CD14-positive monocyte (primary cell): ENCODE measurements at regions not wholly inside any gene's neighbourhood (a gene's known extent, or its start where the extent isn't known, plus 50 kb on each side); places are given as distances from the start of the nearest gene placed in this dataset.

Experiments
- DNase-seq, 3 donors: peaks; one replicate each; pipeline ENCODE4 v3.0.0-alpha.2; 2011 to 2022
- H2AFZ ChIP-seq: 2 replicates; pipeline ENCODE4 v1.6.0; 2012; ENCODE audit warnings: mild to moderate bottlenecking, low read depth, low read length, inconsistent platforms; ENCODE audit not compliant: insufficient read depth, poor library complexity, severe bottlenecking
- H3K27ac ChIP-seq, 2 donors: 1 replicate in 1 of 2; 2 replicates in 1 of 2; pipeline ENCODE4 v1.5.1; 2012 to 2013; ENCODE audit warnings: low read length in 2 of 2, control low read depth in 1 of 2, inconsistent platforms in 1 of 2, low read depth in 1 of 2, mild to moderate bottlenecking in 1 of 2
- H3K27me3 ChIP-seq, 2 donors: one replicate each; pipeline versions ENCODE4 v1.6.0 to v1.6.1; 2011 to 2013; ENCODE audit warnings: low read length in 2 of 2; ENCODE audit not compliant: control insufficient read depth in 2 of 2, insufficient read depth in 2 of 2
- H3K36me3 ChIP-seq, 2 donors: replicated peaks in 1 of 2; 1 replicate in 1 of 2; 2 replicates in 1 of 2; pipeline versions ENCODE4 v1.5.1 to v1.6.1; 2012 to 2013; ENCODE audit warnings: low read length in 2 of 2, control low read depth in 1 of 2, inconsistent platforms in 1 of 2, mild to moderate bottlenecking in 1 of 2; ENCODE audit not compliant: insufficient read depth in 2 of 2, control insufficient read depth in 1 of 2
- H3K4me1 ChIP-seq, 2 donors: 1 replicate in 1 of 2; 2 replicates in 1 of 2; pipeline versions ENCODE4 v1.5.1 to v1.6.1; 2012 to 2013; ENCODE audit warnings: low read length in 2 of 2, control low read depth in 1 of 2, inconsistent platforms in 1 of 2, mild to moderate bottlenecking in 1 of 2, moderate library complexity in 1 of 2; ENCODE audit not compliant: insufficient read depth in 2 of 2, control insufficient read depth in 1 of 2
- H3K4me2 ChIP-seq: replicated peaks from 2 replicates; pipeline ENCODE3; 2012; ENCODE audit warnings: low read length, moderate library complexity, mild to moderate bottlenecking; ENCODE audit not compliant: poor library complexity, severe bottlenecking; ENCODE audit errors: extremely low read depth
- H3K4me3 ChIP-seq, 3 experiments: fragments of 200-600 bp in 1 of 3; sonication (generic) in 1 of 3; replicated peaks in 1 of 3; 1 replicate in 2 of 3; 2 replicates in 1 of 3; pipeline ENCODE4 v1.5.1; 2011 to 2013; ENCODE audit warnings: low read length in 3 of 3, mild to moderate bottlenecking in 3 of 3, control low read depth in 2 of 3, low read depth in 2 of 3, inconsistent platforms in 1 of 3, moderate library complexity in 1 of 3
- H3K79me2 ChIP-seq: 2 replicates; pipeline ENCODE4 v1.6.0; 2012; ENCODE audit warnings: mild to moderate bottlenecking, control low read depth, inconsistent platforms, low read length, moderate library complexity; ENCODE audit not compliant: insufficient read depth
- H3K9ac ChIP-seq: 2 replicates; pipeline ENCODE4 v1.6.0; 2017; ENCODE audit warnings: low read length, mild to moderate bottlenecking; ENCODE audit not compliant: insufficient read depth, poor library complexity, severe bottlenecking
- H3K9me3 ChIP-seq, 2 donors: replicated peaks in 1 of 2; 1 replicate in 1 of 2; 2 replicates in 1 of 2; pipeline versions ENCODE4 v1.5.1 to v1.6.1; 2012 to 2013; ENCODE audit warnings: low read length in 2 of 2, control low read depth in 1 of 2; ENCODE audit not compliant: control insufficient read depth in 1 of 2, insufficient read depth in 1 of 2
- H4K20me1 ChIP-seq: 2 replicates; pipeline ENCODE4 v1.6.0; 2012; ENCODE audit warnings: mild to moderate bottlenecking, low read length, control low read depth, moderate library complexity; ENCODE audit not compliant: insufficient read depth
- H3K27ac Mint-ChIP-seq, 7 donors: one replicate each; pipeline ENCODE4 v1.8.0; 2020; ENCODE audit warnings: mild to moderate bottlenecking in 7 of 7, mixed read lengths in 7 of 7, moderate library complexity in 6 of 7, inconsistent platforms in 2 of 7
- H3K27me3 Mint-ChIP-seq, 3 donors: one replicate each; pipeline ENCODE4 v1.8.0; 2021 to 2022; ENCODE audit warnings: low read depth in 3 of 3, mild to moderate bottlenecking in 3 of 3, mixed read lengths in 3 of 3, moderate library complexity in 3 of 3, inconsistent platforms in 1 of 3
- H3K36me3 Mint-ChIP-seq, 2 donors: one replicate each; pipeline ENCODE4 v1.8.0; 2020; ENCODE audit warnings: mixed read lengths in 2 of 2, inconsistent platforms in 1 of 2, mild to moderate bottlenecking in 1 of 2
- H3K4me1 Mint-ChIP-seq: one replicate; pipeline ENCODE4 v1.8.0; 2020; ENCODE audit warnings: mild to moderate bottlenecking, mixed read lengths
- H3K4me3 Mint-ChIP-seq, 2 donors: one replicate each; pipeline ENCODE4 v1.8.0; 2020; ENCODE audit warnings: mild to moderate bottlenecking in 2 of 2, mixed read lengths in 2 of 2, moderate library complexity in 1 of 2
- H3K9me3 Mint-ChIP-seq, 7 donors: one replicate each; pipeline ENCODE4 v1.8.0; 2020 to 2022; ENCODE audit warnings: mixed read lengths in 7 of 7, mild to moderate bottlenecking in 6 of 7, moderate library complexity in 6 of 7, inconsistent platforms in 2 of 7
- WGBS: methylation state at CpG from one replicate; pipeline ENCODE4 v1.1.5; 2013; ENCODE audit warnings: missing lambda C conversion rate; ENCODE audit not compliant: insufficient coverage; 5-methylcytosine and 5-hydroxymethylcytosine counted together
- intact Hi-C, 2 donors: fragments of 100-400 bp; cut with micrococcal nuclease; formaldehyde crosslinking; loops; one replicate each; pipeline versions ENCODE4 v1.15.0 to v1.15.1; 2023
- TF ChIP-seq, protein P1 (sequence below): fragments of 200-600 bp; IDR thresholded peaks from one replicate; pipeline ENCODE4 v1.8.0; 2022; ENCODE audit warnings: antibody characterized with exemption, mild to moderate bottlenecking

DNA sequence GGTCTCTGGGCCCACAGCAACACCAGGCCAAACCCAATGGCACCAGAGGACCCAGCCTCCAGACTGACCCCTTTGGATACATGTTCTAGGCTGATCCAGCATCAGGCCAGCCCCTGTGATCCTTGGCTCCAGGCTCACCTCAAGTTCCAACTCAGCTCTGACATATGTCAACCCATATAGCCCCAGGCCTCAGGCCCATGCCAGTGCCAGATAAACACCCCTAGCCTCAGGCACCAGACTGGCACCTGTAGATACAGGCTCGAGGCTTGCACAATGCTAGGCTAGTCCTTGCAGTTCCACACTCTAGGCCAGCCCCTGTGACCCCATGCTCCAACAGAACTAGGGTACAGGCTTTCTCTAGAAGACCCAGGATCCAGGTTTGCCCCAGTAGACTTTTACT lies 287.5 kb downstream of the KCNC2 start:
- no peaks in the 10 kb centered on the region for H4K20me1 ChIP-seq
- no peaks in the 10 kb centered on the region for H3K27me3 ChIP-seq
- Mint-ChIP-seq H3K9me3 (peaks cover 3 to 14% (median 9%) of the 10 kb centered on the region in 7 donors), H3K27me3 (no peaks in the 10 kb centered on the region), H3K4me3 (no peak overlapping the region), H3K27ac (no peak overlapping the region), H3K4me1 (no peaks in the 10 kb centered on the region), H3K36me3 (no peaks in the 10 kb centered on the region)
- H3K36me3 ChIP-seq = no peaks in the 10 kb centered on the region
- intact Hi-C loops = no loop called here
- H3K79me2 ChIP-seq = no peaks in the 10 kb centered on the region
- H3K4me2 ChIP-seq = no peak overlapping the region
- no peak overlapping the region for H3K27ac ChIP-seq
- DNase-seq = peak in 1 of 3 donors; percentile 2
- no peak overlapping the region for H3K4me3 ChIP-seq
- H3K9me3 ChIP-seq = peaks cover 11 to 15% of the 10 kb centered on the region in 2 donors
- no peak overlapping the region for H3K9ac ChIP-seq
- no peak overlapping the region for H2AFZ ChIP-seq
- TF ChIP-seq, protein P1, sequence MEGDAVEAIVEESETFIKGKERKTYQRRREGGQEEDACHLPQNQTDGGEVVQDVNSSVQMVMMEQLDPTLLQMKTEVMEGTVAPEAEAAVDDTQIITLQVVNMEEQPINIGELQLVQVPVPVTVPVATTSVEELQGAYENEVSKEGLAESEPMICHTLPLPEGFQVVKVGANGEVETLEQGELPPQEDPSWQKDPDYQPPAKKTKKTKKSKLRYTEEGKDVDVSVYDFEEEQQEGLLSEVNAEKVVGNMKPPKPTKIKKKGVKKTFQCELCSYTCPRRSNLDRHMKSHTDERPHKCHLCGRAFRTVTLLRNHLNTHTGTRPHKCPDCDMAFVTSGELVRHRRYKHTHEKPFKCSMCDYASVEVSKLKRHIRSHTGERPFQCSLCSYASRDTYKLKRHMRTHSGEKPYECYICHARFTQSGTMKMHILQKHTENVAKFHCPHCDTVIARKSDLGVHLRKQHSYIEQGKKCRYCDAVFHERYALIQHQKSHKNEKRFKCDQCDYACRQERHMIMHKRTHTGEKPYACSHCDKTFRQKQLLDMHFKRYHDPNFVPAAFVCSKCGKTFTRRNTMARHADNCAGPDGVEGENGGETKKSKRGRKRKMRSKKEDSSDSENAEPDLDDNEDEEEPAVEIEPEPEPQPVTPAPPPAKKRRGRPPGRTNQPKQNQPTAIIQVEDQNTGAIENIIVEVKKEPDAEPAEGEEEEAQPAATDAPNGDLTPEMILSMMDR = no peak
- H3K4me1 ChIP-seq = no peaks in the 10 kb centered on the region
- WGBS = 55% methylated on average over 1 of the region's 1 CpG

DNA sequence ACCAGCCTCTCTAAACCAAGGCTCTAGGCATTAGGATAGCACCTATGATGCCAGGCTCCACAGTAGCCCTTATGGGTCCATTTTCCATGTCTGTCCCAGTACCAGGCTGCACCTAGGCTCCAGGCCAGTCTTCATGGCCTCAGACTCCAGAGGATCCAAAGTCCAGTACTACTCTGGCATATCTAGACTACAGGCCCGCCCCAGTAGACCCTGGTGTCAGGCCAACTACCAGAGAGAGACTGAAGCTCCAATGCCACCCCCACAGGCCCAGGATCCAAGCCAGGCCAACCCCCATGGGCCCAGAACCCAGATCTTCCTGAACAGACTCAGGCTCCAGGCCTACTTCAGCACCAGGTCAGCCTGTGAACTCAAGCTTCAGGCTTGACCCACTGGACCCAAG lies 287.0 kb downstream of the KCNC2 start:
- H3K36me3 ChIP-seq = no peaks in the 10 kb centered on the region
- H3K4me1 ChIP-seq = no peaks in the 10 kb centered on the region
- Mint-ChIP-seq H3K9me3 (peaks cover 3 to 14% (median 9%) of the 10 kb centered on the region in 7 donors), H3K27ac (no peak overlapping the region), H3K36me3 (no peaks in the 10 kb centered on the region), H3K27me3 (no peaks in the 10 kb centered on the region), H3K4me1 (no peaks in the 10 kb centered on the region), H3K4me3 (no peak overlapping the region)
- no peaks in the 10 kb centered on the region for H3K79me2 ChIP-seq
- H3K4me2 ChIP-seq = no peak overlapping the region
- no peak overlapping the region for H3K9ac ChIP-seq
- TF ChIP-seq, protein P1 = no peak
- H3K27ac ChIP-seq = no peak overlapping the region
- 60% methylated on average over 1 of the region's 1 CpG for WGBS
- no peak for DNase-seq
- no peaks in the 10 kb centered on the region for H3K27me3 ChIP-seq
- no peak overlapping the region for H3K4me3 ChIP-seq
- peaks cover 11 to 15% of the 10 kb centered on the region in 2 donors for H3K9me3 ChIP-seq
- no peak overlapping the region for H2AFZ ChIP-seq
- intact Hi-C loops = no loop called here
- no peaks in the 10 kb centered on the region for H4K20me1 ChIP-seq
